GM13976 (cell line): ENCODE measurements at regions not wholly inside any gene's neighbourhood (a gene's known extent, or its start where the extent isn't known, plus 50 kb on each side); places are given as distances from the start of the nearest gene placed in this dataset.

Experiments used
- DNase-seq: peaks from one replicate; pipeline ENCODE4 v3.0.0; 2012; ENCODE audit warnings: low spot score
- CTCF ChIP-seq: IDR thresholded peaks from 2 replicates; pipeline ENCODE4 v1.5.1; 2012; ENCODE audit warnings: borderline replicate concordance, mild to moderate bottlenecking; ENCODE audit not compliant: insufficient read depth; ENCODE audit errors: extremely low read depth, missing control alignments, control extremely low read depth
- in situ Hi-C: fragments of 300-500 bp; cut with MboI; formaldehyde crosslinking; loops from one replicate; pipeline ENCODE4 v1.12.0; 2022; ENCODE audit warnings: low sequenced_read_pairs, mixed read lengths, inconsistent platforms; ENCODE audit not compliant: unreplicated experiment

GRCh38 chr12:77648716-77649115 lies 182.0 kb upstream of the NAV3 start:
- no peak for TF ChIP-seq CTCF
- no peak for DNase-seq
- in situ Hi-C loops = no loop called here

GRCh38 chr12:77645966-77646598 lies 184.6 kb upstream of the NAV3 start:
- DNase-seq = no peak
- TF ChIP-seq CTCF = no peak
- in situ Hi-C loops = no loop called here

GRCh38 chr12:77644915-77645605 lies 185.6 kb upstream of the NAV3 start:
- in situ Hi-C loops = no loop called here
- DNase-seq = no peak
- no peak for TF ChIP-seq CTCF

GRCh38 chr12:77642246-77642645 lies 188.4 kb upstream of the NAV3 start:
- TF ChIP-seq CTCF = no peak
- in situ Hi-C loops = no loop called here
- no peak for DNase-seq

GRCh38 chr12:77640356-77640755 lies 190.3 kb upstream of the NAV3 start:
- DNase-seq = no peak
- in situ Hi-C loops = no loop called here

GRCh38 chr12:77630790-77631445 lies 199.8 kb upstream of the NAV3 start:
- in situ Hi-C loops = no loop called here
- DNase-seq = no peak
- no peak for TF ChIP-seq CTCF

More at GRCh38 chr12:77640356-77640755, 190.3 kb upstream of the NAV3 start:
- no peak for TF ChIP-seq CTCF
